PC-9 (cell line): ENCODE measurements at regions not wholly inside any gene's neighbourhood (a gene's known extent, or its start where the extent isn't known, plus 50 kb on each side); places are given as distances from the start of the nearest gene placed in this dataset.

Experiments
- EZH2 ChIP-seq: fragments of 200-600 bp; sonication (generic); IDR thresholded peaks from 2 replicates; pipeline ENCODE4 v1.8.0; 2017; ENCODE audit warnings: antibody characterized with exemption, low read depth
- TF ChIP-seq, protein P1 (sequence below): fragments of 200-600 bp; sonication (generic); conservative IDR thresholded peaks from 2 replicates; pipeline ENCODE4 v1.6.1; 2017; ENCODE audit warnings: mixed run types, antibody characterized with exemption, mild to moderate bottlenecking, moderate library complexity

DNA sequence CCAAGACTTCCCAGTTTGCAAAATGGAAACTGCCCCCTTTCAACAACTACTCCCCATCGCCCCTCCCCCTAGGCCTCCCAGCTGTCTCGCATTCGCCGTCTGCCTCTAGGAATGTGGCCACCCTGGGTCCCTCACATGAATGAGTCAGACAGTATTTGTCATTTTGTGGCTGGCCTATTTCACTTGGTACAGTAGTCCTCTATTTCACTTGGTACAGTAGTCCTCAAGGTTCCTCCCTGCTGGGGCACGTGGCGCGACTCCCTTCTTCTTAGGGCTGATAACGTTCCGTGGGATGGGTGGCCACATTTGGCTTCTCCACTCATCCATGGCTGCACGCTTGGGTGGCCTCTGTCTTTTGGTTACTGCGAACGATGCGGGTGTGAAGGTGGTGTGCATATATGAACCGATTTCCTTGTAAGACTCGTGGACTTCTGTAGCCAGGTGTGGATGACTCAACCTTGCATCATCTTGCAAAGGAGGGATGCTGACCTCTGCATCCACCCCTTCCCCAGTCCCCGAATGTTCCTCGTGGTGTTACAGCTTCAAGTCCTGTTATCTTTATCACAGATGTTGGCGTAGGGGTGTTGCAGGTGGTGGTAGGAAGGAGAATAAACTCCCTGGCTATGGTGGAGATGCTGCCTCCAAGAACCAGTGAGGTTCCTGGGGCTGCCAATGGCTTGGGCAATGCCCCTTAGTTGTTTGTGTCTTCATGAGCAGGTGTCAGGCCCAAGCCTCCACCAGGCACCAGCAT lies 112.1 kb upstream of the SOX1 start:
- TF ChIP-seq, protein P1, sequence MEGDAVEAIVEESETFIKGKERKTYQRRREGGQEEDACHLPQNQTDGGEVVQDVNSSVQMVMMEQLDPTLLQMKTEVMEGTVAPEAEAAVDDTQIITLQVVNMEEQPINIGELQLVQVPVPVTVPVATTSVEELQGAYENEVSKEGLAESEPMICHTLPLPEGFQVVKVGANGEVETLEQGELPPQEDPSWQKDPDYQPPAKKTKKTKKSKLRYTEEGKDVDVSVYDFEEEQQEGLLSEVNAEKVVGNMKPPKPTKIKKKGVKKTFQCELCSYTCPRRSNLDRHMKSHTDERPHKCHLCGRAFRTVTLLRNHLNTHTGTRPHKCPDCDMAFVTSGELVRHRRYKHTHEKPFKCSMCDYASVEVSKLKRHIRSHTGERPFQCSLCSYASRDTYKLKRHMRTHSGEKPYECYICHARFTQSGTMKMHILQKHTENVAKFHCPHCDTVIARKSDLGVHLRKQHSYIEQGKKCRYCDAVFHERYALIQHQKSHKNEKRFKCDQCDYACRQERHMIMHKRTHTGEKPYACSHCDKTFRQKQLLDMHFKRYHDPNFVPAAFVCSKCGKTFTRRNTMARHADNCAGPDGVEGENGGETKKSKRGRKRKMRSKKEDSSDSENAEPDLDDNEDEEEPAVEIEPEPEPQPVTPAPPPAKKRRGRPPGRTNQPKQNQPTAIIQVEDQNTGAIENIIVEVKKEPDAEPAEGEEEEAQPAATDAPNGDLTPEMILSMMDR: no peak
- no peak for TF ChIP-seq EZH2
